PC-9 (cell line): ENCODE measurements at regions not wholly inside any gene's neighbourhood (a gene's known extent, or its start where the extent isn't known, plus 50 kb on each side); places are given as distances from the start of the nearest gene placed in this dataset.

Experiments used
- BruUV-seq: library from RNA; stranded (reverse); fragments of 400-500 nt; replicated peaks from 2 replicates; lab custom pipeline; 2021; lab: Mats Ljungman, UMichigan
- CTCF ChIA-PET: fragments of 300-600 bp; sonication (Branson Sonifier 250); formaldehyde crosslinking; loops from one replicate; lab custom pipeline; 2022; ENCODE audit warnings: antibody characterized with exemption; lab: Charles Lee
- POLR2A ChIA-PET: fragments of 300-600 bp; sonication (Branson Sonifier 250); formaldehyde crosslinking; loops from one replicate; lab custom pipeline; 2022; ENCODE audit warnings: antibody characterized with exemption; ENCODE audit not compliant: unreplicated experiment; lab: Charles Lee
- DNase-seq, 2 experiments: peaks; one replicate each; pipeline versions ENCODE4 v3.0.0 to v3.0.0-alpha.2; 2015 to 2022; ENCODE audit warnings: mixed read lengths in 1 of 2
- H2AFZ ChIP-seq: fragments of 200-600 bp; sonication (generic); 2 replicates; pipeline ENCODE4 v1.8.1; 2017; ENCODE audit warnings: antibody characterized with exemption
- H3F3A ChIP-seq: fragments of 200-600 bp; sonication (generic); 2 replicates; pipeline ENCODE4 v1.8.1; 2017; ENCODE audit warnings: antibody characterized with exemption, mild to moderate bottlenecking, low read depth; ENCODE audit not compliant: insufficient read depth
- H3K27ac ChIP-seq: fragments of 200-600 bp; sonication (generic); 2 replicates; pipeline ENCODE4 v1.6.1; 2016; ENCODE audit warnings: mixed run types
- H3K27me3 ChIP-seq: fragments of 200-600 bp; sonication (generic); 2 replicates; pipeline ENCODE4 v1.6.1; 2016; ENCODE audit warnings: low read depth, mixed run types; ENCODE audit not compliant: insufficient read depth
- H3K36me3 ChIP-seq: fragments of 200-600 bp; sonication (generic); 2 replicates; pipeline ENCODE4 v1.6.1; 2016; ENCODE audit warnings: low read depth, mixed run types
- H3K4me1 ChIP-seq: fragments of 200-600 bp; sonication (generic); replicated peaks from 2 replicates; pipeline ENCODE4 v1.6.1; 2016; ENCODE audit warnings: mixed run types; ENCODE audit not compliant: insufficient read depth
- H3K4me2 ChIP-seq: fragments of 200-600 bp; sonication (generic); 2 replicates; pipeline ENCODE4 v1.6.1; 2017; ENCODE audit warnings: mixed run types
- H3K4me3 ChIP-seq: fragments of 200-600 bp; sonication (generic); 2 replicates; pipeline ENCODE4 v1.6.1; 2016; ENCODE audit warnings: mixed run types
- H3K79me2 ChIP-seq: fragments of 200-600 bp; sonication (generic); 2 replicates; pipeline ENCODE4 v1.6.1; 2017; ENCODE audit warnings: low read depth, mixed run types
- H3K9me2 ChIP-seq: fragments of 200-600 bp; sonication (generic); 2 replicates; pipeline ENCODE4 v1.8.1; 2017; ENCODE audit warnings: mild to moderate bottlenecking; ENCODE audit not compliant: insufficient read depth
- H3K9me3 ChIP-seq: fragments of 200-600 bp; sonication (generic); 2 replicates; pipeline ENCODE4 v1.8.1; 2016; ENCODE audit warnings: low read depth; ENCODE audit not compliant: insufficient read depth
- H4K20me1 ChIP-seq: fragments of 200-600 bp; sonication (generic); 2 replicates; pipeline ENCODE4 v1.8.1; 2017; ENCODE audit not compliant: insufficient read depth
- EZH2 ChIP-seq: fragments of 200-600 bp; sonication (generic); IDR thresholded peaks from 2 replicates; pipeline ENCODE4 v1.8.0; 2017; ENCODE audit warnings: antibody characterized with exemption, low read depth
- intact Hi-C: fragments of 100-400 bp; cut with micrococcal nuclease; formaldehyde crosslinking; loops from one replicate; pipeline ENCODE4 v1.10.0; 2022; ENCODE audit not compliant: unreplicated experiment
- TF ChIP-seq, protein P1 (sequence below): fragments of 200-600 bp; sonication (generic); conservative IDR thresholded peaks from 2 replicates; pipeline ENCODE4 v1.6.1; 2017; ENCODE audit warnings: mixed run types, antibody characterized with exemption, mild to moderate bottlenecking, moderate library complexity

DNA sequence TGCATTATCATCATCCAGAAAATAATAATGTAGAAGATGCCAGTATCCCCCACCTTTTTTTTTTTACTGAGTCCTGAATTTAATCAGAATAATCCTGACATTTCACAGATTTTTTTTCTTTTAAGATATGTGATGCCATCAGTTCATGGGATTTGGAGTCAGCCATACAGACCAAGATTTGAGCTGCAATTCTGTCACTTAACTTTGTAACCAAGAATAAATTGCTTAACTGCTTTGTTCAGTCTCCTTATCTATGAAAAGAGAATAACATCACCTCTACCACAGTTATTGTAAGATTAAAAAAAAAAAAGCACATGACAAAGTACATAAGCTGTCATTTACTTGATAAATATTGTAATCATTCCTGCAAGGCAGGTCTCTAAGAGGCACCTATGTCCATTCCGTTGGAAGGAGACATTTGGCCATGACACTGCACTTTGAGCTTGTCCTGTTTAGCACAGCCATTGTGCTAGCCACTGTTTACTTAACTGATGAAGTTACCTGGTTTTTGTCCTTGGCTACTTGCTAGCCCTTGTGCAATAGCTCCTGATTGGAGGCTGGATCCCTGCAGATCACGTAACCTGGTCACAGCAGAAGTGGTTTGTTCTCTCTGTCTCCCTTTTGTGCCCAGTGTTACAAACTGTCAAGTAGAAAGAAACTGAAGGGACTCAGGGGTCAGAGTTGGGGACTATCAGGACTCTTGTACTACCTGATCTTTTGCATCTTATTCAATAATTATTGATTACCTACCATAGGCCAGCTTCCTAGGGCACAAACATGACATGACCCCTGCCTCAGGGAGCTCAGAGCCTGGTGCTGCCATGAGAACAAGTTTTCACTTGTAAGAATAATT lies 306.0 kb downstream of the WDR72 start:
- H3K79me2 ChIP-seq = no peaks in the 10 kb centered on the region
- no peaks in the 10 kb centered on the region for H3K4me1 ChIP-seq
- no peak for TF ChIP-seq EZH2
- TF ChIP-seq, protein P1, sequence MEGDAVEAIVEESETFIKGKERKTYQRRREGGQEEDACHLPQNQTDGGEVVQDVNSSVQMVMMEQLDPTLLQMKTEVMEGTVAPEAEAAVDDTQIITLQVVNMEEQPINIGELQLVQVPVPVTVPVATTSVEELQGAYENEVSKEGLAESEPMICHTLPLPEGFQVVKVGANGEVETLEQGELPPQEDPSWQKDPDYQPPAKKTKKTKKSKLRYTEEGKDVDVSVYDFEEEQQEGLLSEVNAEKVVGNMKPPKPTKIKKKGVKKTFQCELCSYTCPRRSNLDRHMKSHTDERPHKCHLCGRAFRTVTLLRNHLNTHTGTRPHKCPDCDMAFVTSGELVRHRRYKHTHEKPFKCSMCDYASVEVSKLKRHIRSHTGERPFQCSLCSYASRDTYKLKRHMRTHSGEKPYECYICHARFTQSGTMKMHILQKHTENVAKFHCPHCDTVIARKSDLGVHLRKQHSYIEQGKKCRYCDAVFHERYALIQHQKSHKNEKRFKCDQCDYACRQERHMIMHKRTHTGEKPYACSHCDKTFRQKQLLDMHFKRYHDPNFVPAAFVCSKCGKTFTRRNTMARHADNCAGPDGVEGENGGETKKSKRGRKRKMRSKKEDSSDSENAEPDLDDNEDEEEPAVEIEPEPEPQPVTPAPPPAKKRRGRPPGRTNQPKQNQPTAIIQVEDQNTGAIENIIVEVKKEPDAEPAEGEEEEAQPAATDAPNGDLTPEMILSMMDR = no peak
- ChIA-PET POLR2A (interaction anchor here (0.5 kb wide), 1 partner anchor 105 kb away, joined by 8 read pairs; no protein-coding TSS in a partner anchor), CTCF (no interaction called here)
- no peak overlapping the region for H3K4me3 ChIP-seq
- H3K9me2 ChIP-seq = no peaks in the 10 kb centered on the region
- BruUV-seq = no TSS peak
- H3K27me3 ChIP-seq = no peaks in the 10 kb centered on the region
- peak; percentile 1 to 45 for DNase-seq
- H3F3A ChIP-seq = no peaks in the 10 kb centered on the region
- no peaks in the 10 kb centered on the region for H4K20me1 ChIP-seq
- no peaks in the 10 kb centered on the region for H3K36me3 ChIP-seq
- H3K27ac ChIP-seq = no peak overlapping the region
- no peak overlapping the region for H2AFZ ChIP-seq
- no peaks in the 10 kb centered on the region for H3K9me3 ChIP-seq
- no peak overlapping the region for H3K4me2 ChIP-seq
- intact Hi-C loops = no loop called here

DNA sequence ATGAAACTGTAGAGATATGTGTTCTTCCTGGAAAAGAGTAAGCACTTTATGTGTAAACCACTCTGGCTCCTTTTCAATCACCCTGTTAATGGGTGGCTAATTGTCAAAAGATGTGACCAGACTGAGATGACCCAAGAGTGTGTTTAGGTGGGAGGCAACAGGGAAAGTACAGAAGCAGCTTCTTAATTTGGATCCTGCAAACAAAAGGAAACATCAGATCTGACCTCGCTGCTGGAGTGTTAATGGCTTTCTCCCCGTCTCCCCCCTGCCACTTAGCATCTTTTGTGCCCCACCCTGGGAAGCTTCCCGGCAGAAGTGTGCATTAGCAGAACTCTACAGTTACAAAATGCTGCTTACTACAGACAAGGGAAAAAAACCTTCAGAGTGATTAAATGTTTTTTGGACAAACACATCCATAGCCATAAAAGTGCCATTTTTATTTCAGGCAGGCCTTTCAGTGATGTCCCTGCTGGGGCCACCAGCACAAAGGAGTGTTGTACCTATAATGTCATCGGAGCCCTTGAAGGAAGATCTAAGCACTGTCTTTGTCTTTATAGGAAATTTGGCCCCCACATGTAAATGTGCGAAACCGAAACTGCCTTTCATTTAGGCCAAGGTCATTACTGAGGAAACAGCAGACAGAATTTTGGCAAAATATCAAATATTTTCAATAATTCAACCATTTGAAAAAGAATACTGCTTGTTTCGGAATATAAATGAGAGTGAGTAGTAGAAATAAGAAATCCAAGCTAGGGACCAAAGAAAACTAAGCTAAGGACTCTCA lies 311.0 kb downstream of the WDR72 start:
- intact Hi-C loops = no loop called here
- H4K20me1 ChIP-seq = no peaks in the 10 kb centered on the region
- no peaks in the 10 kb centered on the region for H3F3A ChIP-seq
- no peaks in the 10 kb centered on the region for H3K36me3 ChIP-seq
- BruUV-seq = no TSS peak
- H3K4me3 ChIP-seq = no peak overlapping the region
- H2AFZ ChIP-seq = no peak overlapping the region
- TF ChIP-seq EZH2 = no peak
- TF ChIP-seq, protein P1 = no peak
- H3K79me2 ChIP-seq = no peaks in the 10 kb centered on the region
- ChIA-PET CTCF (no interaction called here), POLR2A (no interaction called here)
- H3K4me1 ChIP-seq = no peaks in the 10 kb centered on the region
- no peaks in the 10 kb centered on the region for H3K27me3 ChIP-seq
- no peaks in the 10 kb centered on the region for H3K9me3 ChIP-seq
- H3K9me2 ChIP-seq = no peaks in the 10 kb centered on the region
- no peak for DNase-seq
- no peak overlapping the region for H3K4me2 ChIP-seq
- H3K27ac ChIP-seq = no peak overlapping the region

DNA sequence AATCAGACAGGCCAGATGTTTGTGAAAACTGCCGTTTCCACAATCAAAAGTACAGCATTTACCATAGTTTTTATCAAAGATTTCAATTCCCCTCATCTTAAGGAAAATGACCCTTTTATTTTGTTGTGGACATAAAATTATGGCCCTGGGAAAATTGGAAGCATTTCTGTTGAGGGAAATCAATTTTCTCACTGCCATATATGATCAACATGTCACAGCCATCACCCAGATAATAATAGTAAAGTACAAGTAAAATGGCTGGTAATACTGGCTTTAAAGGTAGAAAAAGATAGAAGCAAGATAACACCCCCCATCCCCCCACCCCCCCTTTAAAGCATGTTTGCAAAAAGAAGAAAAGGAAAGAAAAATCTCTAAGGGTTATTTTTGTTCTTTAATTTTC lies 311.7 kb downstream of the WDR72 start:
- ChIA-PET POLR2A (no interaction called here), CTCF (no interaction called here)
- Histone ChIP-seq H3K79me2 (no peaks in the 10 kb centered on the region), H3K9me3 (no peaks in the 10 kb centered on the region), H3F3A (no peaks in the 10 kb centered on the region), H3K4me3 (no peak overlapping the region), H3K36me3 (no peaks in the 10 kb centered on the region), H3K27ac (no peak overlapping the region), H3K4me1 (no peaks in the 10 kb centered on the region), H3K27me3 (no peaks in the 10 kb centered on the region), H3K9me2 (no peaks in the 10 kb centered on the region), H2AFZ (no peak overlapping the region), H3K4me2 (no peak overlapping the region), H4K20me1 (no peaks in the 10 kb centered on the region)
- intact Hi-C loops = no loop called here
- TF ChIP-seq, protein P1 = no peak
- no peak for TF ChIP-seq EZH2
- no peak for DNase-seq
- BruUV-seq = no TSS peak
